NCI-H1105 treated with DMSO at 0.1 percent for 48 hours (cell line): ENCODE measurements at regions not wholly inside any gene's neighbourhood (a gene's known extent, or its start where the extent isn't known, plus 50 kb on each side); places are given as distances from the start of the nearest gene placed in this dataset.
A peak's percentile ranks its signal among the peaks of the same experiment; 100 is the strongest.
"Not testable (repeated sequence)": the region's sequence is repeated elsewhere in the genome, so short reads cannot be mapped to it uniquely, and the experiment has no call there.

Experiments
- DNase-seq: peaks from one replicate; lab custom pipeline; 2025; lab: John Stamatoyannopoulos, UW

- no peak for DNase-seq
Observed at GRCh38 chr21:38911484-38912101, 105.9 kb downstream of the ETS2 start.

DNA sequence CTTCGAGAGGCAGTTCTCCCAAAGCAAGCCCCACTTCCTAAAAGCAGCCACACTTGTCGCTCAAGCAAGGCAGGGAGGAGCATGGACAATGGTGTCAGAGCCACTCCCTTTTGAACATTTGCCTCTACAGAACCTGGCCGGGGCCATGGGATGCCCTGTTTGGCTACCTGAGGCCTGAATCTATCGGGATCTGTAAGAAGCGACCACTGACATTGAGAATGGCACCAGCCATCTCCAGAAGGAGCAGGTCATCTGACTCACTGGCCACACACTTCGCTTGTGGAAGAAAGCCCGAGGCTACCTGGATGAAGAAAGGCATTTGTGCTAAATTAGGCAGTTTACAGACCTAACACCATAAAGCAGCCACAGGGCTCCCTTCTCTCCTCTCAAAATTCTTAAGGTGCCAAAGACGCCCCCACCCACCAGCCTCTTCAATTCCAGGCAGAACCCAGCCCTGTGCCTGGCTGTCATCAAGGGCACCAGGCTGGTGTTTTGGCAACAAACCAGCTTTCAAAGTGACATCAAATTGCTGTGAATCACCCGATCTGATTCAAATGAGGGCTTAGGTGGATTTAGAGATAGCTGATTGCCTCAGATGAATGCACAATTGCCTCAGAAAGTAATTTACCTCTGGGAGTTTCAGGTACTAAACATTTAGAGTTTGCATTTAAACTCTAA is 104.8 kb downstream of the ETS2 start:
- DNase-seq, result peak; percentile 19

GRCh38 chr21:38909929-38910328 is 104.2 kb downstream of the ETS2 start:
- DNase-seq, result no peak

DNA sequence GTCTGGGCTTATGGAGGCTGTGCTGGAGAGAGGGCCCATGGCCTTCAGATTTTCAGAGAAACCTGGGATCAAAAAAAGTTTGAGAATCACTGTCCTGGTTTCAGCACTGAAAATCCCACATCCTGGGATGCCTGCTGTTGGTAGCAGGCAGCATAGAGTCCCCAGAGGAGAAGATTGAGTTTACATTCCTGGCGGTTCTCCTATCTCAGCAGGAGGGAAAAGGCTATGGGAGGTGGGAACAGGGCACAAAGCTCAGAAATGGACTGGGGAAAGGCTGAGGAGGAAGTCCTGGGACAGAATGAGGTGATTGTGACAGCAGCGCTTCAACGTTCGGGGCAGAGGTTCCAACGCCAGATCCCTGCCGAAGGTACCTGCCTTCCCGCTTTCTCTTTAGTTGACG is 103.4 kb downstream of the ETS2 start:
- no peak for DNase-seq

DNA sequence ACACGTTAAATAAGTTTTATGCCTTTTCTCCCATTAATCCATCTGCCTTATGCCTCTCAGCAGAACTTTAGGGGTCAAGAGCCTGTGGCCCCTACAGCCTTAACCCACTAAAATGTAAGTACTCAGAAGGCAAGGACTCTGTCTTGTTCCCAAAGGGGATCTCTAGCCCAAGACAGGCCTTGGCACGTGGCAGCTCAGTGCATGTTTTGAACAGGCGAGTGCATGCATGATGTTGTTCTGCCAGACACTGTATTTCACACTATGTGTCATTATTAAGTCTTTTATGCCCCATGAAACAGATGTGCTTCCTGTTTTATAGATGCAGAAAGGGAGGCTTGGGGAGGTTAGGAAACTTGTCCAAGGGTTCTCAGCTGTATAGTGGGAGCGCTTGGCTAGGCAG is 102.8 kb downstream of the ETS2 start:
- no peak for DNase-seq

DNA sequence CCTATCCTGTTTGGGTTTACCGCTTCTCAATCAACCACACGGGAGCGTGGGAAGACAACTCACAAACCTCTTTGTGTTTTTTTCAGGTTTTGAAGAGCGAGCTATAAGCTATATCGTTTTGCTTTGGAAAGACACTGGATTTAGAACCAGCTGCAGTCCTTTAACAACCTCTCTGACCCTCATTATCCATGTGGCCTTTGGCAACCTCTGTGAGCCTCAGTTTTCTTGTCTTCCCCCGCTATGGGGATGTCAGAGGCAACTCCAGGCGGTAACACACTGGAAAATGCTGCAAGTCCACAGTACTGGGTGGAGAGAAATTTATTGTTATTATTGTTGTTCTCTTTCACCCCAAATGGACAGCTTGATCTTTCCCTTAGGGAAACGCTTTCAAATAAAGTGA is 100.0 kb downstream of the ETS2 start:
- DNase-seq, result no peak

- no peak for DNase-seq
Observed at GRCh38 chr21:38905328-38905727, 99.6 kb downstream of the ETS2 start.

GRCh38 chr21:38903690-38904139 is 98.0 kb downstream of the ETS2 start:
- peak; percentile 87 for DNase-seq

DNA sequence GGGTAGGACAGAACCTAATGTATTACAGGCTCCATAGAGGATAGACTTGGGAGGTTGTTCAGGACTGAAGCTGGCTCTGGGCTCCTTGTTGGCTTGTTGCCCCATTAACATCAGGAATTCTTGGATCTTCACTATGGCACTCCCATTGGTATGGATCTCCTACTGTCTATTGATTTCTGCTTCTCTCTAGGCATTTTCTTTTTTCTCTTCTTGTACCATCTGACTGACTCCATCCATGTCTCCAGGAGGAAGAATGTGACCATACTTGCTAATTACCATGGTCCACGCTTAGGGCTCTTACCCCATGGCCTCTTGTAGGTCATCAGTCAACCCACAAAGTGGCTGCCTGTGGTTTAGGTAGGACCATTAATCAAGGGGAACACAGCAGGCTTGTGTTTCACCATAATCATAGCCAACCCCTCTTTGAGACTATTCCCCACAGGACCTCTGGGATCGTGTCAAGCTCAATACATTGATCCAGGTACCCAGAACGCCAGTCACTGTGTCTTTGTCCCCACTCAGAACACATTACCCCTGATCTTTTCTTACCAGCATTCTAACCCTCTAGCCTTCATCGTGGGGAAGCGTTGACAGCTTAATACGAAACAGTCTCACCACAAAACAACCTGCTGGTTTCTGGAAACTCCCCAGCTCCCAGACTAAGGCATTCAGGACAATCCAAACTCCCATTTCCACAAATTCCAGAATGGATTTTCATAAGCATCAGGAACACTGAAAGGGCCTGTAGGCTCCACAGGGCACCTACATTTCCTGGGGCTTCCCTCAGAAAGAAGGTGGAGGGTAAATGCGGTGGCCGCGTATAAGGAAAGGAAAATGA is 97.1 kb downstream of the ETS2 start:
- DNase-seq, result no peak

DNA sequence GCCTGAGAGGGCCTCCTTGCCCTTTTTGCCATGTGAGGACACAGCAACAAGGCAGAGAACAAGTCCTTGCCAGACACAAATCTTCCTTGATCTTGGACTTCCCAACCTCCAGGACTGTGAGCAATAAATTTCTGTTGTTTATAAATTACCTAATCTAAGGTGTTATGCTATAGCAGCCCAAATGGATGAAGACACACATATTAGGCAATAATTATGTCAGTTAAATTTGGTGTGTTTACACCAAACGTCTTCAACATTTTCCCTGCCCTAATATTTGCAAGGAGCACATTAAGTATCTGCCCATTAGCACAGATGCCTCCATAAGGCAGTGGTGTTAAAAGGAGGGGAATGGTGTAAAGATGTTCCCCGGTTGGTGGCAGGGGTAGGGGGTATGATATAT is 94.8 kb downstream of the ETS2 start:
- no peak for DNase-seq

- not testable (repeated sequence) for DNase-seq
Observed at GRCh38 chr21:38899985-38900384, 94.3 kb downstream of the ETS2 start.

DNA sequence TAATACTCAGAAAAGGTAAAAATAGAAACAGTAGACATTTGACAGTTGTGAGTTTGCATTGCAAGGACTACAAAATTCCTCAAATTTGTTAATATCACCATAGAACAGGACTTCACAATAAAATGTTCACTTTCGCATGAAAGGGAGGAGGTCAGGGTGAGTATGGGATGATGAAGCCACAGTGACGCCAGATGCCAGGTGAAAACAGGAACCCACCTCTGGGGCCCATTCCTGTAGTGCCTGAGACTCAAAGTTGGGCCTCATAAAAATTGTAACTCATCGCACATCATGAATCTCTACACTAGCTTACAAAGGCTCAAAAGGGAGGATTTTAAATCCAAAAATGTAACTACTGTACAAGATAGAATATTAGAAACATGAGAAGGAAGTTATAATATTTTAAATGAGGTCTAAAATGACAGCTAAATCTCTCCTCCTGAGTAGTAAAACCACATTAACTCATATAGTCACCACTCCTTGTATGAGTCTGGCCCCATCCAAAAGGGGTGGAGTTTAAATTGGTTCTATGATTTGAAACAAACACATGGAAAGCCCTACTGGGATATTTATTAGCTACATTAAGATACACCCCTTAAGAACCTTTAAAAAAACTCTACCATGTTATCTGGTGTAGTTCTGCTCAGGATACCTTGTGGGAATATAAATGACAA is 93.7 kb downstream of the ETS2 start:
- DNase-seq, result no peak

DNA sequence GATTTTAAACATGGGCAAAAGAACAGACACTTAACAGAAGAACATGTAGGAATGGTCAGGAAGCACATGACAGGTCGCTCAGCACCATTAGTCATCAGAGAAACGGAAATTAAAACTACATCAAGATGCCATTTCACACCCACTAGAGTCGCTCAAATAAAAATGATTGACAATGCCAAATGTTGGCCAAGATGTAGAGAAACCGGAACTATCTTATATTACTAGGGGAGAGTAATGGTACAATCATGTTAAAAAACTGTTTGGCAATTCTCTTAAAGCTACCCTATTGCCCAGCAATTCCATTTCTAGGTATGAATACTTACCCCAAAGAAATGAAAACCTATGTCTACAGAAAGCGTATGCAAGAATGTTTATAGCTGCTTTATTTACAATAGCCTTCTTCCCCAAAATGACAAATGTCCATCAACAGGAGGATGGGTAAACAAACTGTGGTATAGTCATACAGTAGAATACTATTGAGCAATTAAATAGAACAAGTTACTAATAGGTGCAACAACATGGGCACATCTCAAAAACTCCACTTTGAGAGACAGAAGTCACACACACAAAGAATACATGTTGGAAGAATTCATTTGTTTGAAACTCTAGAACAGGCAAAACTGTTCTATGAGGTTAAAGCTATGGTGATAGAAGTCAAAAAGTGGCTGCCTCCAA is 92.8 kb downstream of the ETS2 start:
- DNase-seq, result no peak

DNA sequence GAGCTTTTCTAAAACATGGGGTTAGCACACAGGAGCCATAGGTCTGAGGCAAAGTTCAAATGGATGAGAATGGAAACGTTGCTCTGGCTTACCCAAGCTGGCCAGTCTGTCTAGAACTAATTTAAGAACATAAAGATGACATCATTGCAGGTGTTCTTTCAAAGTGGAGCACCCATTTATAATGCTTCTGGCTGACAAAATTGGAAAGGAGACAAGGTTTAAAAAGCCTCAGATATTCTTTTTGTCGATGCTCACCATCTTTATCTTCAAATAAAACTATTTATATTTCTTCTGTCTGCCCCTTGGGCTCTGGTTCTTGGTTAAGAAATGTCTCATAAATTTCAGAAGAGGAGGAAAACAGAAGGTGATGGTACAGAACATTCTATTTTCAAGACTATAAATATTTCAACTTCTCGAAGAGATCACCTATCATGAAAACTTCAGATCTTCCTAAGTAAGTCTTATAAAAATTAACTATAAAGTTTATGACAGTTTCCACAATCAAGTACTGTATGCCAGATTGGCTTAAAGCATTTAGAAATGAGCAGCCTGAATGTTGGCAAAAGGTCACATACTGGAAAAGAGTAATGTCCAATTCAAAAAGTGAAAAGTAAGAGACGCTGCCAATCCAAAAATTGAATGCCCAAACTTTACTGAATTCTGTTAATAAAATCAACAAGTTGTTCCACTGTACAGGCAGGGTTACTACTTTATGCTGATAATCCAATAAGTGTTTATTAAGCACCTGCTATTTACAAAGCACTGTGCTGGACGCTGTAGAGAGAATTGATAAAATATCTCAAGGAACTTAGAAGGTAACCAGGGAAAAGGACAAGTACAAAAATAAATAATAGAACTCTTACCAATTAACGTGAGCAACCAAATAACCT is 92.0 kb downstream of the ETS2 start:
- peak; percentile 70 for DNase-seq

- DNase-seq, result no peak
Observed at GRCh38 chr21:38894899-38895298, 89.2 kb downstream of the ETS2 start.

DNA sequence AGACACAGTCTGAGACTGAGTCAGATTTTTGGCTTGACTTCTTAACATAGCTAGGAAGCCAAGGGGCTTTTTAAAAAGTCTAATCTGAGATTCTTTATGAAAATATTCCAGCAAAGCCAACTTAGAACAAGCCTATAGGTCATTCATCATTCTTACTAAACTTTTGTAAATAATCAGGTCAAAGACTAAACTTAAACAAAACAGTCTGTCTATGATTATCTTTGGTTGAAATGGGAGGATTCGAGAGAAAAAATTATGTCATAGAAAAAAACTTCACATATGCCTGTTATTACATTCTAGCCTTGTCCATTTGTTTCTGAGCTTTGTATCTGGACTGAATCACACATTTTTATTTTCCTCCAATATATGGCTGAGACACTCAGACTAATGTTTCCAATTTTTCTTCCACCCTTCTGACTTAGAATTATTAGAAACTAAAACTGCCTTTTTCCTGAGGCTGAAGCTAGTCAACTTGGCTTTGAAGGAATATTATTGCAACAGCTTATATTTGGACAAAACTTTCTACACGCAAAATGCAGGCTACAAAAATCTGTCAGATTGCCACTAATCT is 83.3 kb downstream of the ETS2 start:
- no peak for DNase-seq

DNA sequence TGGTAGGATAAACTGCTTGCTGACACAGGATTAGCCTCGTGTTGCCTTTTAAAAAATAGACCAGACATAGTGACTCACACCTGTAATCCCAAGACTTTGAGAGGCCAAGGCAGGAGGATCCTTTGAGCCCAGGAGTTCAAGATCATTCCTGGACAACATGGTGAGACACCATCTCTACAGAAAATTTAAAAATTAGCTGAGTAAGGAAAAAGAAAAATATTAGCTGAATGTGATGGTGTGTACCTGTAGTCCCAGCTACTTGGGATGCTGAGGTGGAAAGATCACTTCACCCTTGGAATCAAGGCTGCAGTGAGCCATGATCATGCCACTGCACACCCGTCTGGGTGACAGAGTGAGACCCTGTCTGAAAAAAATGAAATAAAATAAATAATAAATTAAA is 82.0 kb downstream of the ETS2 start:
- no peak for DNase-seq

GRCh38 chr21:38887062-38887686 is 81.4 kb downstream of the ETS2 start:
- no peak for DNase-seq

- DNase-seq, result no peak
Observed at GRCh38 chr21:38885909-38886308, 80.2 kb downstream of the ETS2 start.

DNA sequence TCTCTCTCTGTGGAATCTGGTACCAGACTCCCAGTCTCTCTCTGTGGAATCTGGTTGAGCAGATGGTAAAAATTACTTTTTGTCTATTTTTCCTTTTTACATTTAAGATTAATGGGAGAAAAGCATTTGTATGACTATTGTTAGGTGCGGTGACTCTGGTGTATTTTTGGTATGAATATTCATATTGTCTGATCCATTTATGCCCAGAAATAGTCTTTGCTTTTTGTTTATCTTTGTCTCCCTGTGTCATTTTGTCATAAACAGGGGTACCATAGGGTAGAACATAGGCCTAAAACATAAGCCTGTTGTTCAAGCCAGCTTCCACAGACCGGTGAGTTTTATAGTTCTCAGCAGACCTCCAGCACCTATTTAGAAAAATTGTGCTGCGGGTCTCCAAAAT is 78.7 kb downstream of the ETS2 start:
- DNase-seq, result no peak
